GM19468 (cell line): ENCODE measurements at regions not wholly inside any gene's neighbourhood (a gene's known extent, or its start where the extent isn't known, plus 50 kb on each side); places are given as distances from the start of the nearest gene placed in this dataset.

Experiments used
- ATAC-seq: cut with Tn5 transposase; IDR thresholded peaks from one replicate; pipeline ENCODE4 v1.9.1; 2021; ENCODE audit warnings: mild to moderate bottlenecking, moderate library complexity, moderate number of reproducible peaks; ENCODE audit not compliant: unreplicated experiment; ENCODE audit errors: extremely low read depth

- ATAC-seq: no peak
Measured at GRCh38 chr4:11777447-11777846, 348.8 kb upstream of the HS3ST1 start.

GRCh38 chr4:11774346-11774745, 345.7 kb upstream of the HS3ST1 start:
- ATAC-seq: no peak

- ATAC-seq: no peak
Measured at GRCh38 chr4:11773798-11774197, 345.1 kb upstream of the HS3ST1 start.

- ATAC-seq: no peak
Measured at GRCh38 chr4:11769434-11769833, 340.7 kb upstream of the HS3ST1 start.

GRCh38 chr4:11768251-11768972, 339.7 kb upstream of the HS3ST1 start:
- no peak for ATAC-seq

- peak; percentile 51 for ATAC-seq
Measured at GRCh38 chr4:11765849-11766453, 337.3 kb upstream of the HS3ST1 start.

GRCh38 chr4:11748164-11748872, 319.6 kb upstream of the HS3ST1 start:
- no peak for ATAC-seq

GRCh38 chr4:11746734-11747133, 318.0 kb upstream of the HS3ST1 start:
- no peak for ATAC-seq

GRCh38 chr4:11743976-11744375, 315.3 kb upstream of the HS3ST1 start:
- no peak for ATAC-seq

- ATAC-seq: no peak
Measured at GRCh38 chr4:11743236-11743635, 314.5 kb upstream of the HS3ST1 start.

GRCh38 chr4:11741190-11741652, 312.5 kb upstream of the HS3ST1 start:
- ATAC-seq: no peak

GRCh38 chr4:11739992-11740391, 311.3 kb upstream of the HS3ST1 start:
- no peak for ATAC-seq

- no peak for ATAC-seq
Measured at GRCh38 chr4:11736978-11737377, 308.3 kb upstream of the HS3ST1 start.

GRCh38 chr4:11735651-11736050, 307.0 kb upstream of the HS3ST1 start:
- no peak for ATAC-seq

- ATAC-seq: no peak
Measured at GRCh38 chr4:11732155-11732554, 303.5 kb upstream of the HS3ST1 start.

- no peak for ATAC-seq
Measured at GRCh38 chr4:11730545-11730944, 301.9 kb upstream of the HS3ST1 start.

GRCh38 chr4:11729548-11729947, 300.9 kb upstream of the HS3ST1 start:
- no peak for ATAC-seq

GRCh38 chr4:11727903-11728564, 299.3 kb upstream of the HS3ST1 start:
- ATAC-seq: no peak

- no peak for ATAC-seq
Measured at GRCh38 chr4:11724731-11725130, 296.0 kb upstream of the HS3ST1 start.

- no peak for ATAC-seq
Measured at GRCh38 chr4:11722223-11722622, 293.5 kb upstream of the HS3ST1 start.

GRCh38 chr4:11720292-11720691, 291.6 kb upstream of the HS3ST1 start:
- ATAC-seq: no peak
